ENCODE measurements at regions not wholly inside any gene's neighbourhood (a gene's known extent, or its start where the extent isn't known, plus 50 kb on each side); places are given as distances from the start of the nearest gene placed in this dataset.

DNA sequence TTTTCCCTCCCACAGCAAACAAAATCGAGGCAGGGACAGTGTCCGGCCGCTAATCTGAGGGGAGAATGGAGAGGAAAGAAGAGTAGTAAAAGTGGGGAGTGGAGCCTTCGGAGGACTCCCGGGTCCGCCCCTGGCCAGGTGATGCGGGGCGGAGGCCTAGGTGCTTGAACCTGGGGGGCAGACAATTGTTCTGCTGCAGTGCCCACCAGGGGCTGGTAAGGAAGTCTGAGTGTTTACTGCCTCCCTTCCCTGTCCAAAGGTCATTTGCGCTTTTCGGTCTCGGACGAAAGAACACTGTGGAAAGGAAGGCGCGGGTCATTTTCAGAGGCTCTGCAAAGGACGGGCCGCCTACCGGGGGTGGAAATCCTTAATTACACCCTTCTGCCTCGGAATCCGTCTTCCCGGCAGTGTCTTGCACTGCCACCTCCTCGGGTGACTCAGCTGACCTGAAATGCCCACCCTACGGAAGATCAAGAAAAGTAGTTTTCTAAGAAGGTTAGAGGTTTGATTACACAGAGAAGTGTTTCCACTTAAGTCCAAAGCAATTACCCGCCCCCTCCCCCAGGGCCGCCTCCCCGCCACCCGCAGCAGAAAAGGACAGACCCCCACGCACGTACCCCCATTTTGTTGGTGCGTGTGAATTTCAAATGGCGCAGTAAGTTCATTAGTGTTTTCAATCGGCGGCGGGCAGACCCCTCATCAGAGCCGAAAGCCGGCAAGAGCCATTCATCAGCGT lies 99.9 kb upstream of the TENM3 start:
- peak; percentile 40 for DNase-seq (ENCODE audit: unreplicated experiment)
- TF ChIP-seq, protein P1, sequence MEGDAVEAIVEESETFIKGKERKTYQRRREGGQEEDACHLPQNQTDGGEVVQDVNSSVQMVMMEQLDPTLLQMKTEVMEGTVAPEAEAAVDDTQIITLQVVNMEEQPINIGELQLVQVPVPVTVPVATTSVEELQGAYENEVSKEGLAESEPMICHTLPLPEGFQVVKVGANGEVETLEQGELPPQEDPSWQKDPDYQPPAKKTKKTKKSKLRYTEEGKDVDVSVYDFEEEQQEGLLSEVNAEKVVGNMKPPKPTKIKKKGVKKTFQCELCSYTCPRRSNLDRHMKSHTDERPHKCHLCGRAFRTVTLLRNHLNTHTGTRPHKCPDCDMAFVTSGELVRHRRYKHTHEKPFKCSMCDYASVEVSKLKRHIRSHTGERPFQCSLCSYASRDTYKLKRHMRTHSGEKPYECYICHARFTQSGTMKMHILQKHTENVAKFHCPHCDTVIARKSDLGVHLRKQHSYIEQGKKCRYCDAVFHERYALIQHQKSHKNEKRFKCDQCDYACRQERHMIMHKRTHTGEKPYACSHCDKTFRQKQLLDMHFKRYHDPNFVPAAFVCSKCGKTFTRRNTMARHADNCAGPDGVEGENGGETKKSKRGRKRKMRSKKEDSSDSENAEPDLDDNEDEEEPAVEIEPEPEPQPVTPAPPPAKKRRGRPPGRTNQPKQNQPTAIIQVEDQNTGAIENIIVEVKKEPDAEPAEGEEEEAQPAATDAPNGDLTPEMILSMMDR (IDR thresholded peaks at IDR 0.05; ENCODE audit: unreplicated experiment): no peak
- Mint-ChIP-seq H3K4me3 (ENCODE audit: unreplicated experiment) (peak overlapping the region; percentile 98), H3K27ac (ENCODE audit: low read depth, unreplicated experiment) (peak overlapping the region; percentile 99), H3K27me3 (ENCODE audit: insufficient read depth, unreplicated experiment) (no peaks in the 10 kb centered on the region), H3K4me1 (ENCODE audit: insufficient read depth, unreplicated experiment) (peaks cover 16% of the 10 kb centered on the region), H3K9me3 (ENCODE audit: unreplicated experiment) (no peaks in the 10 kb centered on the region), H3K36me3 (ENCODE audit: insufficient read depth, unreplicated experiment) (no peaks in the 10 kb centered on the region)
- intact Hi-C loops (cut with micrococcal nuclease): loop anchor here (5.0 kb wide), 2 partner anchors 64 to 191 kb away; no protein-coding TSS in a partner anchor
- BruUV-seq (replicated peaks): TSS peak; percentile 56
- ChIA-PET CTCF (interaction anchor here (0.6 to 1.0 kb wide), 3 partner anchors 15 to 1000 kb away, joined by 3 to 4 read pairs (median 3); no protein-coding TSS in a partner anchor), POLR2A (interaction anchor here (0.6 to 1.5 kb wide), 11 partner anchors 9 to 402 kb away, joined by 3 to 4 read pairs (median 3); no protein-coding TSS in a partner anchor)

- no peaks in the 10 kb centered on the region for H3K27me3 Mint-ChIP-seq (ENCODE audit: insufficient read depth, unreplicated experiment)
- ChIA-PET POLR2A (interaction anchor here (0.6 to 2.1 kb wide), 10 partner anchors 8 to 403 kb away, joined by 3 to 7 read pairs (median 3); no protein-coding TSS in a partner anchor), CTCF (interaction anchor here (1.0 kb wide), 1 partner anchor 15 kb away, joined by 3 read pairs; no protein-coding TSS in a partner anchor)
- DNase-seq (ENCODE audit: unreplicated experiment): peak; percentile 77
- intact Hi-C loops (cut with micrococcal nuclease): loop anchor here (1.0 to 5.0 kb wide), 7 partner anchors 63 to 663 kb away; no protein-coding TSS in a partner anchor
- H3K4me1 Mint-ChIP-seq (ENCODE audit: insufficient read depth, unreplicated experiment): peaks cover 16% of the 10 kb centered on the region
- peak overlapping the region; percentile 99 for H3K27ac Mint-ChIP-seq (ENCODE audit: low read depth, unreplicated experiment)
- no peaks in the 10 kb centered on the region for H3K9me3 Mint-ChIP-seq (ENCODE audit: unreplicated experiment)
- H3K4me3 Mint-ChIP-seq (ENCODE audit: unreplicated experiment): peak overlapping the region; percentile 98
- BruUV-seq (replicated peaks): no TSS peak
- no peaks in the 10 kb centered on the region for H3K36me3 Mint-ChIP-seq (ENCODE audit: insufficient read depth, unreplicated experiment)
- TF ChIP-seq, protein P1 (IDR thresholded peaks at IDR 0.05; ENCODE audit: unreplicated experiment): no peak
These were observed 99.2 kb upstream of the TENM3 start for GRCh38 chr4:182143822-182144625.

DNA sequence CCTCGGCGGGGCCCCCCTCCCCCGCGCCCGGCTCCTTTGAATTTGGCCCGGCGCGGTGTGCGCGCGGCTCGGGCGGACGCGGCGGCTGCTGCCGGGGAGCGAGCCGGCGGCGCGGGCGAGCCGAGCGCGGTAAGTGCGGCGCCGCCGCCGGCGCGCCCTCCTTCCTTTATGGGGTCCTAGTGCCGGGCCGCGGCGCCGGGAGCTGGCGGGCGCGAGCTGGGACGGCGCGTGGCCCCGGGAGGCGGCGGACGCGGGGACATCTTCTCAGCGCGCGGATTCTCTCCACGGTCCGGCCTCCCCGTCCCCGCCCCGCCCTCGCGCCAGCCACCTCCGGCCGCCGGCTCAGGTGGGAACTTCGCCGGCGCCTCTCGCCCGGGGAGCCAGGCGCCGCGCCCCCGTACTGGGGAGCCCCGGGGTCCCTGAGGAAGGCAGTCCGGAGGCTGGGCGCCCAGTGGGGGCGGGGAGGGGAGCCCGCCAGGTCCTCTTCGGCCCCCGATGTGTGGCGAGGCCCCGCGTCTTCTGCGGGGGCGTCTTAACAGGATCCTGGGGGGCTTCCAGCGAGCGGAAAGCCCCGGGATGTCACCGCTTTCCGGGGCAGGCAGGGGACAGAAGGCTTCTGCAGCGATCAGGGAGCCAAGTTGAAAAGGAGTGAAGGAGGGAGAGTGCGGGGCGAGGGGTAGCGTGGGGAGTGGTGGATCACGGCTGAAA lies 98.4 kb upstream of the TENM3 start:
- intact Hi-C loops (cut with micrococcal nuclease): loop anchor here (1.0 to 5.0 kb wide), 8 partner anchors 63 to 662 kb away; no protein-coding TSS in a partner anchor
- BruUV-seq (replicated peaks): no TSS peak
- H3K27ac Mint-ChIP-seq (ENCODE audit: low read depth, unreplicated experiment): peak overlapping the region; percentile 54
- H3K9me3 Mint-ChIP-seq (ENCODE audit: unreplicated experiment): no peaks in the 10 kb centered on the region
- H3K36me3 Mint-ChIP-seq (ENCODE audit: insufficient read depth, unreplicated experiment): no peaks in the 10 kb centered on the region
- DNase-seq (ENCODE audit: unreplicated experiment): peak; percentile 28
- ChIA-PET POLR2A (interaction anchor here (0.7 to 2.1 kb wide), 18 partner anchors 10 to 754 kb away, joined by 3 to 8 read pairs (median 5); no protein-coding TSS in a partner anchor), CTCF (interaction anchor here (0.8 to 1.0 kb wide), 2 partner anchors 34 to 62 kb away, joined by 3 read pairs; no protein-coding TSS in a partner anchor)
- no peaks in the 10 kb centered on the region for H3K27me3 Mint-ChIP-seq (ENCODE audit: insufficient read depth, unreplicated experiment)
- H3K4me1 Mint-ChIP-seq (ENCODE audit: insufficient read depth, unreplicated experiment): peaks cover 17% of the 10 kb centered on the region
- TF ChIP-seq, protein P1 (IDR thresholded peaks at IDR 0.05; ENCODE audit: unreplicated experiment): no peak
- peak overlapping the region; percentile 98 for H3K4me3 Mint-ChIP-seq (ENCODE audit: unreplicated experiment)
